ENCODE measurements at regions not wholly inside any gene's neighbourhood (a gene's known extent, or its start where the extent isn't known, plus 50 kb on each side); places are given as distances from the start of the nearest gene placed in this dataset.

DNA sequence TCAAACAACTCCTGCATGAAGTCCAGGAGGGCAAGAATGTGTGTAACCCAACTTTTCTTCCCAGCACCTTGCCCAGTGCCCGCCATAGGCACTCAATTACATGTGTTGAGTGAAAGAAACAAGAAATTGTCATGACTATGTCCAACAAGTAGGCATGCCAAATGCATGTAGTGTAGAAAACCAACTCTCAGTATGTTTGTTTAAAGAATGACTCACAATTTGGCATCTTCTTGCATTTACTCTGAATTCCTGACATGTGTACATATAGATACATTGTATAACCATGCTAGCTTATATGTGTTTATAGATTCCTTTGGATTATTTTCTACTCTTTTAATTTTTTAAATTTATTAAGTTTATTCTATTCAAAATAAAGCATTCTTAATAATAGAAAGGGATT is 305.0 kb downstream of the EFNB2 start:
- no peak for DNase-seq

GRCh38 chr13:106225126-106225525 is 310.3 kb downstream of the EFNB2 start:
- DNase-seq: no peak

DNA sequence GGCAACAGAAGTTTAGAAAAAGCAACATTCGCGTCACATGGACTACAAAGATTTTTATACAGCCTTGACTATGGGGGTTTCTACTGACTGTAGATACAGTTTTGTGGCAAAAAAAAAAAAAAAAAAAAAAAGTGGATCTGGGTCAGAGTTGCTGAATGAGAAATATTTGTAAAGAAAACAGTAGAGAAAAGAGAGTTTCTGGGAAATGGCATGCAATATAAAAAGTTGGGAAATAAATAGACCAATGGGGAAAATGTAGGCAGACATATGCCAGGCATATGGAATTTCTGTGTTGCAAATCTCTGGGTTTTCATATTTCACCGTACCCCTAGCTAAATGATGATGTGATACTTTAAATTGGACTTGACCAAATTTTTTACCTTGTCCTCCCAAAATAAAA is 315.3 kb downstream of the EFNB2 start:
- DNase-seq: no peak

DNA sequence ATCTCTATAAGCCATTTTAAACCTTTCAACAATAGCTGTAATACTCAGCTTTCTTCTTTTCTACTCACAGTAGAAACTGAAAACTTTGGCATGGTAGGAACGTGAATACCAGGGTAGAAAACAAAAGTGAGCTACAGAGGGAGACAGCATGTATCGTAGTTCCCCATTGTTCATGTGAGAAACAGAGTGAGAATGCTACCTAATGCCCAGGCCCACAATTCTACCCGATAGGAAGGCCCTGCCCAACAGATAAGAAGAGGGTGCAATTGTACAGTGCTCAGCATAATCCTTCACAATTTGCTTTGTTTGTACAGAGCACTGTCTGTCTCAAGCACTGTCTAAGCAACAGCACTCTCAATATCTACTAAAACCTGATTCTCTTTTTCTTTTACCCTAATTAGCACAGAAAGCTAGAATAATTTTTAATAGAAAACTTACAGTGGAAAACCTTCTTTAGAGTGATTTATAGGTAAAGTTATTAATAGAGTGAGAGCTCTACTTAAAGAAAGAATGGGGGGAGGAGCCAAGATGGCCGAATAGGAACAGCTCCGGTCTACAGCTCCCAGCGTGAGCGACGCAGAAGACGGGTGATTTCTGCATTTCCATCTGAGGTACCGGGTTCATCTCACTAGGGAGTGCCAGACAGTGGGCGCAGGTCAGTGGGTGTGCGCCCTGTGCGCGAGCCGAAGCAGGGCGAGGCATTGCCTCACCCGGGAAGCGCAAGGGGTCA is 322.3 kb downstream of the EFNB2 start:
- no peak for DNase-seq

DNA sequence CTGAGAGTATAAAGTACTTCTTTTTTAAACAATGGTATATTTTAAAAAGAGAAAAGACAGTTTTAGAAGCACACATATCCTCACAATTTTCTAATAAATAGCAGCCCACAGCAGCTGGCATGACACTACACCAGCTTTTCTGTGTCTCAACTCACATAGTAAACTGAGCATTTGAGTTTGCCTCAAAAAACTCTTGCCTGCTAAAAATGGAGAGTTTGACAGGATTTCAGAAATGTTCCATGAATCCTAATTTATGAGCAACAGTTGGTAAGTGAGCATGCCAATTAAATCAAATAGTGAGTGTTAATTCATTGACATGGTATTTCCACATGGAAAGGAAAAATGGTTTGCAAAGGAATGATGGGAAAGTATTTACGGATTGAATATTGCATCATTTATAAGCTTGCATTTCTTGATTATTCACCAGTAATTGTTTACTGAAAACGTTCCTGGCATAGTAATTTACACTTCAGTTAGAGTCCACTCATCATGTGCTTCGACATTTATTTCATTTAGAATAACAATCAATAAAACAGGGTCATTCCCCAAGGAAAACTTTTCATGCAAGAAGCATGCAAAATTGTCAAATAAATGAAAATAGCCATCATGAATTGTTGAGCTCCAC is 323.0 kb downstream of the EFNB2 start:
- DNase-seq: no peak

DNA sequence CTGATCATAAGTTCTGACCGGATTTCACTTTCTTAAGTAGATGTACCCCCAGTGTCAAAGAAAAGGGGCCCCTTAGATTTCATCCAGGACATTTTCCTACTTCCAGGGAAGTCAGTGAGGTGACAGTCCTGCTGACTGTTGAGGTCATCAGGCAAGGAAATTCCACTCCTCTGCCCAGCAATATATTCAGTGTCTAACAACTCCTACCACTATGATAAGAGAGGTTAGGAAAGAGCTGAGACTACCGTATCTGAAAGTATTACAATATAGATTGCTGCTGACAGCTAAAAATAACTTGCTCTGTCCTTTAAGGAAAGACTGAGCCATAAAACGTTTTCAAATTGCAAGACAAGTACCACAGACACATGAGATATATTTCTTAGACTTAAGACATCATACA is 325.1 kb downstream of the EFNB2 start:
- DNase-seq: no peak

- no peak for DNase-seq
Observed at GRCh38 chr13:106205871-106206270, 329.6 kb downstream of the EFNB2 start.

- DNase-seq: no peak
Observed at GRCh38 chr13:106197496-106197895, 338.0 kb downstream of the EFNB2 start.

- DNase-seq: no peak
Observed at GRCh38 chr13:106187501-106188095, 347.9 kb downstream of the EFNB2 start.

DNA sequence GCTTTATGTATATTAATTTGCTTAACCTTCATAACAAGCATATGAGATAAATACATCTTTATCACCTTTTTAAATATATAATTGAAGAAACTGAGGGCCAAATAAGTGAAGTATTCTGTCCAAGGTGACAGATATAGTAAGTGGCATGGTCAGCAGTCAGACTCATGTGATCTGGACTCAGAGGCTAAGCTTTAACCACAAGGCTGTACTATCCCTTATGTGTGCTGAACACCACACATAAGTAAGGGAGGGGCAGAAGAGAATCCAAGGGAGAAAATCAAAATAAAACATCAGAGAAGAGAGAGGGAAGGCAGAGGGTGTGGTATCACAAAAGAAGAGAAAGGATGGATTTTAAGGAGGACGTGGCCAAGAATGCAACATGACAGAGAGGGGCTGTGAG is 348.4 kb downstream of the EFNB2 start:
- no peak for DNase-seq

GRCh38 chr13:106186366-106187030 is 349.0 kb downstream of the EFNB2 start:
- DNase-seq: no peak

- DNase-seq: no peak
Observed at GRCh38 chr13:106184790-106185189, 350.7 kb downstream of the EFNB2 start.

- DNase-seq: no peak
Observed at GRCh38 chr13:106183410-106184065, 351.9 kb downstream of the EFNB2 start.

DNA sequence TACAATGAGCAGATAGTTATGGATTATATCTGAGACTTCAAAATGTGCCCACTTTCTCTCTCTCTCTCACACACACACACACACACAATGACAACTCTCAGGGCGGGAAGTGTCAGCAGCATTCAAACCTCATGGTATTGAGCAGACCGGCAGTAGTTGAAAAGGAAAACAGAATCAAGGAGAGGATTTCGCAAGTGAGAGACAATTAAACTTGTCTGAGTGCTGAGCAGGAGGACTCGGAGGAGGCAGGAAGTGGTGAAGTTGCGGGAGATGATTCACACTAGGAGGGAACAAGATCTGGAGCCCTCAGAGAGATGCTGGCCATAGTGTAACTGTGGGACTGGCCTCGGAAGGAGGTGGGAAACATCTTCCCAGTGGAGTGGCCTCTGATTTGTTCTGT is 353.1 kb downstream of the EFNB2 start:
- no peak for DNase-seq

DNA sequence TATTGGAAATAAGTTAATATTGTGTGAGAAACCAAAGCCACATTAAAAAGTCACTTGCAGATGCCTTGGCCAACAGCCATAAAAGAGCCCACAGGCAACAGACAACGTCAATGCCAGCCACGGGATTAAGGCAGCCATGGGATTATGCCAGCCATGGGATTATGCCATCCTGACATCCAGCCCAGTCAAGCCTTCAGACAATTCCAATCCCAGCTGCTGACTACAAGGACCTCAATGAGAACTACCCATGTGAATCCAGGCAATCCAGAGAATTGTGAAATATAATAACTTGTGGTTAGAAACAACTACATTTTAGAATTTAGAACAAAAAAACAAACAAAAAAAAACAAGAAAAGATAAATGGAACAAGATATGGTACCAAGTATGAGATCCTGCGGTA is 356.6 kb downstream of the EFNB2 start:
- no peak for DNase-seq

- DNase-seq: no peak
Observed at GRCh38 chr13:106177146-106177545, 358.3 kb downstream of the EFNB2 start.

GRCh38 chr13:106176117-106176516 is 359.3 kb downstream of the EFNB2 start:
- no peak for DNase-seq

DNA sequence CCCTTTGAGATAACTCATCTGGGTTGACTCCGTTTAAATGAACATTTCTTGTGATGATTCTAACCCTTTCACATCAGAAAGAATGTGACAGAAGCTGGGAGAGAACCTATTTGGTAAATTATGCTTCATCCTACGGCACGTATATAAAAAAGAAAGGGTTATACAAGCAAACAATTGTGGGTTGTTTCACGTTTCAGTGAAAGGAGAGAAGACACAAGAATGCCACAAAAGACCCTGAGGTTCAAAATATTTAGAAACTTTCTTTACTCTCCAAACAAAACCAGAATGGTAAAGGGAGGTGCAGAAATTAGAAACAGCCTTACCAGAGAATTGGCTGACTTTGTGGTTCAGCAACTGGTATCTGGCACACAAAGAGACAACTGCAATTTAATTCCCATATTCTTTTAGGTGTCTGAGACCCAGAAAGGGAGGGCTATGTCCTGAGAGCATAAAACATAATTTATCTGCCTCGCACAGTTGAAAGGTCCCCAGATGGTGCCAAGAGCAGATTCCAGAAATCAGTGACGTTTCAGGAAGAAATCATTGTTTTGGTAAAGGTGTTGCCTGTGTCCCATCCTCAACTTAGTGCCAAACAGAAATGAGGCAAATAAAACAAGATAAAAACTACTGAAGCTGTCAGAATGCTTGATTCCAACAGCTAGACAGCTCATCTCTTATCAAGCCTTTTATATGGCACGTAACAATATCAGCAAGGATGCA is 361.4 kb downstream of the EFNB2 start:
- no peak for DNase-seq

DNA sequence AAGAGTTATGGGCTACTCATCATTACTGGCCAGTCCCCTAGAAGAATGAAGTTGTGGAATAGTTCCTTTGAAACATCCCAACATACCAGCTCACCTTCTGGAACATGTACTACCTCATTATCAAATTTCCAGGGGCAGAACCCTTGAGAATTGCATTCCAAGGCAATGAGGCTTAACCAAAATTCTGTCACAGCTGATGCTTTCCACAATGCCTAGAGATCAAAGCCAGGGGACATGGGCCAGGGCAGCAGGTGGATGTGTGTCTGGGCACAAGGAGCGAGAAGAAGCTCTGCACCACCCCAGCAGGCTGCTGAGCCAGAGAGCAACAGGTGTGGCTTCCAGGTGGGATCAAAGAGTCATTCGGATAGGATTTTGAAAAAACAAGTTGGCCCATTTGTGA is 362.1 kb downstream of the EFNB2 start:
- no peak for DNase-seq

DNA sequence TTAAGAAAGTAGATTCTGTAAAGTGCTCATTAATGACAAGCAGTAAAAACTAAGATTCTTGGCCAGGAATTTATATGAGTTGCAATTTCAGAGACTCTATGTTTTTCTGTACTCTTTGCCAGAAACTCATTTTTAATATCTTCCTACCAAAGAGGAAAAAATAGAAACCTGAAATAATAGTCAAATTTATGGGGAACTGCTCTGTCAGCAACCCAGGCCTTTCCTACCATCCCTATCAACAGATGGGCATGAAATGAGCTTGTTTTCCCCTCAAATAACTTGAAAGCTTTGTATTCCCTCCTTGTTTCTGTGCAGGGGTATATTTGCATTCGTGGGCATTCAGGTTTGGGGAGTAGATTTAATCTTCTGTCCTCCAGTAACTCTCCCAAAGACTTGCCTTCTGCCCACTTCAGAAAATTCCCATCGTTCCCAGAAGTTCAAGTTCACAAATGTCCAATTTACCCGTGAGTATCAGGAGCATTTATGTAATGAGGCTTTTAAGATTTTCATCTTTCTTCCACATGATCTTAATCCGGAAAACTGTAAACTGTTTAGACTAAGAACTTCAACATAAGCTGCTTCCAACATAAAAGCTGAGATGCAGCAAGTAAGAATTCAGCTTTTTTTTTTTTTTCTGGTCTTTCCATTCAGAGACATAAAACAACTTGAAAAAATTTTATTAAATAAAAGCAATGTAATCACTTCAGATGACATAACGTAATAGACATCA is 363.1 kb downstream of the EFNB2 start:
- no peak for DNase-seq

DNA sequence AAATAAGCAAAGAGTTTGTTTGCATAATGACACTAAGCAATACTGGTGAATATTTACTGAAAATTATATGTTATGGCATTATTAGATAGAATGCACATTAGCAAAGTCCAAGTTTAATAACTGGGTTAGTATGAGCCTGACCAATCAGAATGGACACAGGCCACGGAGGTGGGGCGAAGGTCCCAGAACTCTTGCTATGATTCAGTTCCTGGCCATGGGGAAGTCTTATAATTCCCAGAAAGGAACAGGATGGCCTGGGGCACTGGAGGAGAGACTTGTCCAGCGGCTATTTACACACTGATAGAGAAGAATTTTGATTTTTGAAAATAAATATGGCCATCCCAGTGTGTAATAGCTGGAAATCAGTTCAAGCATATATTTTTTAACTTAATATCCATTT is 372.0 kb downstream of the EFNB2 start:
- no peak for DNase-seq

- DNase-seq: no peak
Observed at GRCh38 chr13:106161146-106161545, 374.3 kb downstream of the EFNB2 start.

Measured in NCI-H1105 (cell line).